NCI-H2081 treated with DMSO at 0.1 percent for 48 hours (cell line): ENCODE measurements at regions not wholly inside any gene's neighbourhood (a gene's known extent, or its start where the extent isn't known, plus 50 kb on each side); places are given as distances from the start of the nearest gene placed in this dataset.

Experiments
- DNase-seq: peaks from one replicate; lab custom pipeline; 2025; lab: John Stamatoyannopoulos, UW

DNA sequence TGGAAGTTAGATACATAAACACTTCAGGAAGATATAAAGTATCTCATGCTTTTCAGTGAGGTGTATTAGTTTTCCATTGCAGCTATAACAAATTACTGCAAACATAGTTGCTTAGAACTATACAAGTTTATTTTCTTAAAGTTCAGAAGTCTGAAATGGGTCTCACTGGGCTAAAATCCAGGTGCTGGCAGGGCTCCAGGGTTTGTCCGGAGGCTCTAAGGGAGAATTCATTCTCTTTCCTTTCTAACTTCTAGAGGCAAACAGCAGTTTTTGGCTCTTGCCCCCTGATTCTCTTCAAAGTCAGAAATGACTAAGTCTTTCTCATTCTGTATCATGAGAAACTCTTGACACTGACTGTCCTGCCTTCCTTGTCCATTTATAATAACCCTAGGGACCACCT is 138.8 kb downstream of the AASDHPPT start:
- DNase-seq: no peak

DNA sequence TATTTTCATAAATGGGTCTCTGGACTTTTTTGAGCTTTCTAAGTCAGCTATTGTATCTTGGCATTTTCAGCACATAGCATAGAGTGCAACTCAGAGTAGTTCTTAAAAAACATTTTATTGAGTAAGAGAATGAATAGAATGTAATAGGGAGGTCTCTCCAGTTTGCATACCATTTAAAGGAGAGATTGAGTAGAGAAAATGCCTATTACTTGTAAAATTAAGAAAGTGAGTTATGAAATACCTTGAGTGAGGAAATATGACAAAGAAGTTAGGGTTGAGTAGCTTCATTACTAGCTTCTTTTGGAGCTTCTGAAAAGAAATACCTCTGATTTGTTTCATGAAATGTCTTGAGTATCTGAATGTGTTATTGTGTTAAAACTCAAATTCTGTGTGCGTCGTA is 140.0 kb downstream of the AASDHPPT start:
- no peak for DNase-seq

GRCh38 chr11:106218106-106218505 is 140.6 kb downstream of the AASDHPPT start:
- no peak for DNase-seq

DNA sequence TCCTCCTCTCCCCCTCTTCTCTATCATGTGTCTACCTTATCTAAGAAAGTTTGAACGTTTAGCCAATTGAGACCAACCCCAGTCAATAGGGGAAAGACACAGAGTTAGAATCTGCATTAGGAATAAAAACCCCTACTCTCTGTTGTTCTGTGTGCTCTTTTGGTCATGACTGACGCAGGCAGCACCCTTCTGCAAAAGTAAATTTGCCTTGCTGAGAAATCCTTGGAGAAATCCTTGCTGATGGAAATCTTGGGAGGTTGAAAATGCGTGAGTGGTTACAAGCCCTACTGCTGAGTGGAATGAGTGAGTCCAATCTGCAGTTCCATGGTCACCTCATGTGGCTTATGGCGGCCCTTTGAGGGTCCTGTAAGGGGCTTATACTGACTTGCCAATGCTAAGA is 145.2 kb downstream of the AASDHPPT start:
- no peak for DNase-seq

- DNase-seq: no peak
Observed at GRCh38 chr11:106224172-106224571, 146.7 kb downstream of the AASDHPPT start.

DNA sequence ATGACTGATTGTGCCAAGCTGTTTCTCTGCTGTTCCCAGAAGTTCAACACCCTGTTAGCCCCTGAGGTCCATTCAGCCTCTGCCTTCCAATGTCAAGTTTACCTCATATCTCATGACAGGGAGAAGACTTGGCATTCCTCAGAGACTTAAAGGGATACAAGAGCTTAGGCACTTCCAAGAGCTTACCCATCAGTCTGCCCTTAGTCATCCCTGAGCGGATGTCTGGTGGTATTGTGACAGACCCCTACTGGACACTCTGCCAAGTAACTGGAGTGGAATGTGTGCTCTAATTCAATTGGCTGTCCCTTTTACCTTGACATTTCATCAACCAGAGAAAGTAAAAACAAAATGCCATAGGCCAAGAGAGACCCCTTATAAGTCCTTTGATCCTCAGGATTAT is 151.5 kb downstream of the AASDHPPT start:
- no peak for DNase-seq

GRCh38 chr11:106231591-106231990 is 154.1 kb downstream of the AASDHPPT start:
- no peak for DNase-seq

DNA sequence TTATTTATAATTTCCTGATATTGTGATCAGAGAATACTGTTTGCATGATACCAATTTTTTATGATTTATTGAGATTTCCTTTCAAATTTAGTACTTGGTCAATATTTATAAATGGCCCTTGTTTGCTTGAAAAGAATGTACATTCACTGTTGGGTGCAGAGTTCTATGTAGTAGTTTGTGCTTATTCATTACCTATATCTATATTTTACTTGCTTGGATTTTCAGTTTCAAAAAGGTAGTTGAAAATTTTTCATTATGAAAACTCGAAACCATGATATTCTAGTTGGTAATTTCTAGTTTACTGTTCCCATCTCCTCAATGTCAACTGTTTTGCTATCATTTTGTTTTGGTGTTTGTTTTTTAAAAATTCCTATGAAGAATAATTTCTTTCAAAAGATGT is 155.7 kb downstream of the AASDHPPT start:
- no peak for DNase-seq

DNA sequence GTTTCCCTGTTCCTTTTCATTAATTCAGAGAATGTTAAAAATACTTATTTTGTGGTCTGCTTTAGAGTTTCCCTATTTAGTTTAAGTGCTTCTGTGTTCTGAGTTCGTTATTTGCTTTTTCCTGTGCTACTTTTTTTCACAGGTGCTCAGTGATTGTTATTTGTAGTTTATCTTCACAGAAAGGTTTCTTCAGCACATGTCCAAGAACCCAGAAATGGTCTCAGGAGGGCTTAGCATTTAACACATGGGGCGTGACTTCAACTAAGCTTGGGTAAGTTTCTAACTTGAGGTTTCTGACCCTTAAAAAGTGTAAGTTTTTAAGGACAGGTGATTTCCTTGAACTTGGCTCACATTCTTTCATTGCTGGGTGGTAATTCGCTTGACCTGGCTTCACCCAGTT is 157.3 kb downstream of the AASDHPPT start:
- no peak for DNase-seq

GRCh38 chr11:106236295-106236694 is 158.8 kb downstream of the AASDHPPT start:
- DNase-seq: no peak

- no peak for DNase-seq
Observed at GRCh38 chr11:106238704-106239360, 161.4 kb downstream of the AASDHPPT start.

GRCh38 chr11:106241601-106242257 is 164.3 kb downstream of the AASDHPPT start:
- DNase-seq: no peak

DNA sequence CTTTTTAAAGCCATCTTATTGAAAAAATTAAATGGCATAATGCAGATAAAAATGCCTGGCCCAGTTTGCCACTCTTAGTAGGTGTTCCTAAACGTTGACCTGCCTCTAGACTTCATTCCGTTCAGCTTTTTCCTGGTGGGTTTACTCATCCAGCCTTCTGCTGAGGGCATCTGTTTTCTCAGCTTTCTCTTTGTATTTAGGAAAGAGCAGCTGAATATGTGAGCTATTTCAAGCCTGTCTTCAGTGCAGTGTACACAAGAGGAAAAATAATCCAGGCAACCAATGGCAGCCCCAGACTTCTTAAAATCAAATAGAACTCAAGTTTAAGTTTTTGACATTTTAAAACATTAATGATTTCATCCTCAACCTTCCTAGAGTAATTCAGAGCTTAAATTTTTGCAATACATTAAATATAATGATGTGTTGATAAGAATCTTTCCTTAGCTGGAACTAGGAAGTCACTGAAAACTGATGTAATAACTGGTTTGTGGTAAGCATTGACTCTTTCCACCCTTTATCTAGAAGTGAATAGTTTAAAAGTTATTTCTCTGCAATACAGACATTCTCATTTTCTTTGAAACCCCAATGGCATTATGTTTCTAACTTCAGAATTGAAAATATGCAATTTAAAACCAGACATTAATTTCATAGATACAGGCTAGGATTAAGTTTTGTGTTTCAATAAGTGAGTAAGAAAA is 165.4 kb downstream of the AASDHPPT start:
- DNase-seq: no peak

DNA sequence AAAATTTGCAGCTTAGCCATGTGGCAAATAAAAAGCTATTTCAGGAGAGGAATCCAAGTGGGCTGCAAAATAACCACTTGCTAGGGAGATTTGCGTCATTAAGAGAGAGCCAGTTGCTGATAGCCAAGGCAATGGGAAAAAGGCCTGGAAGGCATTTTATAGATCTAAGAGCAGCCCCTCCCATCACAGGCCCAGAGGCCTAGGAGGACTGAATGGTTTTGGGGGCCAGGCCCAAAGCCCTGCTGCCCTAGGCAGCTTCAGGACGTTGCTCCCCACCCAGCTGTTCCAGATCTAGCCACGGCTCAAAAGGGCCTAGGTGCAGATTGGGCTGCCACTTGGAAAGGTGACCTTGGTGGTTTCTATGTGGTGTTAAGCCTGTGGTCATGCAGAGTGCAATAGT is 169.0 kb downstream of the AASDHPPT start:
- DNase-seq: no peak

DNA sequence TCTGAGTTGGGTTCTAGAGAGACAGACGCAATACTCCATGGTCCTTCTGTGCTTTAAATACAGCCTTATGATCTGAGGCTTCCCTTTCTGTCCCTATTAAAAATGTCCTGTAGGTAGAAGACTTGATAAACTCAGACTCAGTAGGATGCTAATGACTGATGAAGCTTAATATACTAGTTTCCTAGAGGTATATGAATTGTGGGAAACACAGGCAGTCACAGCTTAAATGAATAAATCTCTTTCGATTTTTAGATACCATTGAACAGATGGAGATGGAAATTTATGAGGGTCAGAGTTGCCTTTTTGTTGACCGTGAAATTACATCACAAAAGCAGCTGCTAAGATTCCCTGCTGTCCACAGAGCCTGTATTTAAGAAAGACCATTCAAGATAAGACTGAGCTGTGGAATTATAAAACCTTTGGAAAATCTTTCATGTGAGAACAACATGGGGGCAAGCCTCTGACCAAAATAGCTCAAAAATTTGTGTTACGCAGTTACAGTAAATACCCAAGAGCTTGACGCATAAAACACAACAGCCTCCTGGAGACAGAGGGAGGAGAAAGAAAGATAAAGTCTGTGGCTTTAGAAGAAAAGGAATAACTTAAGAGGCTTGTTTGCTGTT is 172.3 kb downstream of the AASDHPPT start:
- DNase-seq: no peak

GRCh38 chr11:106262852-106263251 is 185.4 kb downstream of the AASDHPPT start:
- DNase-seq: no peak

- no peak for DNase-seq
Observed at GRCh38 chr11:106263527-106263926, 186.1 kb downstream of the AASDHPPT start.

DNA sequence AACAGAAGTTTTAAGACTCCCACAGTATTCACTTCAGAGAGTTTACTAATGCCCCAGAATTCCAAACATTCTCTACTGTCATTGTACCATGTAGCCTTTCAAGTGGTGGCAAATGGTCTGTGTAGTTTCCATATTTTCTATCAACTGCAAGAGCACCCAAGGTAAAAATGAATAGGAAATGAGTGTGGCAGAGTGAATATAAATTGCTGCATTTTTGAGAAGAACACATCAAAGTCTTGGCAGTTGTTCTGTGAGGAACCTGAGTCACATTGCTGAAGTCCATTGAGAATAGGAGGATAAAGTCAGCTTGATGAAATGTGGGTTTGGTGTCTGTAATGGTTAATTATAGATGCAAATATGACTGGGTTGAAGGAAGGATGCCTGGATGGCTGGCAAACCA is 193.6 kb downstream of the AASDHPPT start:
- DNase-seq: no peak

- no peak for DNase-seq
Observed at GRCh38 chr11:106271686-106272085, 194.2 kb downstream of the AASDHPPT start.

- no peak for DNase-seq
Observed at GRCh38 chr11:106275151-106275550, 197.7 kb downstream of the AASDHPPT start.

GRCh38 chr11:106276126-106276525 is 198.7 kb downstream of the AASDHPPT start:
- DNase-seq: no peak

DNA sequence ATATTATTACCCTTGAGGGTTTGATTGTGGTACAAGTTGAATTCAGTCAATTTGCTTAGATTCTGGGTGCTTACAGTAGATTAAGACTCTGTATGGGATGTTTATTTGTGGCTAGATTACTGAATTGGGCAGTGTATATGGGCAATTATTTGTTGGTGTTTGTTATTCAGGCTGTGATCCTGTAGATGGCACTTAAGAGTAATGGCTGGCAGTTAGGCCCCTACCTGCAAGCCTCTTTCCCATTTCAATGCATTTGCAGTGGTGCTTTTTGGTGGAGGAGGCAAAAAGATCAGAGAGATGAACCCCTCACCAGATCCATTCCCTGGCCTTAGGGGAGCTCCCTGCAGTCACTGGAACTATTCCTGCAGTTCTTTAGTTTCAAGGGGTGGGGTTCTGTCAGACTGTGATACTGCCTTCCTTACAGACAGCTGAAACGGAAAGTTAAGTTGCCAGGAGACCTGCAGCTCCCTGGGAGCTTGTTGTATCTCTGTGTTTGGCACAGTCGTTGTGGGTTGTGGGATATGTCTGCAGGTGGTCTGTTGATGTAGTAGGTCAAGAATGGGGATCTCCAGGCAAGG is 199.5 kb downstream of the AASDHPPT start:
- no peak for DNase-seq

- DNase-seq: no peak
Observed at GRCh38 chr11:106277484-106277883, 200.0 kb downstream of the AASDHPPT start.
